Stimulated activated CD8-positive, alpha-beta memory T cell treated with anti-CD3 and anti-CD28 coated beads, Interleukin-12 subunit alpha, Interleukin-12 subunit beta, amount 100 ng/mL, for 4 hours (primary cell): ENCODE measurements at regions not wholly inside any gene's neighbourhood (a gene's known extent, or its start where the extent isn't known, plus 50 kb on each side); places are given as distances from the start of the nearest gene placed in this dataset.
"Not testable (repeated sequence)": the region's sequence is repeated elsewhere in the genome, so short reads cannot be mapped to it uniquely, and the experiment has no call there.

Source experiments
- DNase-seq: peaks from one replicate; pipeline ENCODE4 v3.0.0-alpha.2; 2020; ENCODE audit warnings: low read depth

GRCh38 chr13:80708791-80709190 is 367.9 kb upstream of the SPRY2 start:
- DNase-seq = no peak

GRCh38 chr13:80707000-80707983 is 366.4 kb upstream of the SPRY2 start:
- no peak for DNase-seq

DNA sequence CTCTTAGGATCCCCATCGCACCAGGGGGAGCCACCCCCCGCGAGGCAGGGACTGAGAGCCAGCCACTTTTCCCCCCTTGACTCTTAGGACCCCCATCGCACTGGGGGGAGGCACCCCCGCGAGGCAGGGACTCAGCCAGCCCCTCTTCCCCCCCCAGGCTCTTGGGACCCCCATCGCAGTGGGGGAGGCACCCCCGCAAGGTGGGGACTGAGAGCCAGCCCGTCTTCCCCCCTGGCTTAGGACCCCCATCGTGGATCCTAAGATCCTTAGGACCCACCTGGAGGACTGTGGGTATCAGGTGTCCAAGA is 365.2 kb upstream of the SPRY2 start:
- DNase-seq = no peak

DNA sequence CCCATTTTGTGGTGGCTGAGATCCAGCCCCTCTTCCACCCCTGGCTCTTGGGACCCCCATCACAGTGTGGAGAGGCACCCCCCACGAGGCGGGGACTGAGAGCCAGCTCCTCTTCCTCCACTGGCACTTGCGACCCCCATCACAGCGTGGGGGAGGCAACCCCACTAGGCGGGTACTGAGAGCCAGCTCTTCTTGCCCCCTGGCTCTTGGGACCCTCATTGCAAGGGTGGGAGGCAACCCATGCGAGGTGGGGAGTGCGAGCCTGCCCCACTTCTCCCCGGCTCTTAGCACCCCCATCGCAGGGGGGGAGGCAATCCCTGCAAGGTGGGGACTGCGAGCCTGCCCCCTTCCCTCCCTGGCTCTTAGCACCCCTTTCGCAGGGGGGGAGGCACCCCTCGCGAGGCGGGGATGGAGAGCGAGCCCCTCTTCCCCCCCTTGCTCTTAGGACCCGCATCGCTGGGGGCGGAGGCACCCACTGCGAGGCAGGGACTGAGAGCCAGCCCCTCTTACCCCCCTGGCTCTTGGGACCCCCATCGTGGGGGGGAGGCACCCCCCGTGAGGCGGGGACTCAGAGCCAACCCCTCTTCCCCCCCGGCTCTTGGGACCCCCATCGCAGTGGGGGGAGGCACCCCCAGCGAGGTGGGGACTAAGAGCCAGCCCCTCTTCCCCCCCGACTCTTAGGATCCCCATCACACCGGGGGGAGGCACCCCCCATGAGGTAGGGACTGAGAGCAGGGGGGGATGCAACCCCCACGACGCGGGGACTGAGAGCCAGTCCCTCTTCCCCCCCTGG is 364.6 kb upstream of the SPRY2 start:
- DNase-seq = no peak

GRCh38 chr13:80704369-80704768 is 363.4 kb upstream of the SPRY2 start:
- no peak for DNase-seq

DNA sequence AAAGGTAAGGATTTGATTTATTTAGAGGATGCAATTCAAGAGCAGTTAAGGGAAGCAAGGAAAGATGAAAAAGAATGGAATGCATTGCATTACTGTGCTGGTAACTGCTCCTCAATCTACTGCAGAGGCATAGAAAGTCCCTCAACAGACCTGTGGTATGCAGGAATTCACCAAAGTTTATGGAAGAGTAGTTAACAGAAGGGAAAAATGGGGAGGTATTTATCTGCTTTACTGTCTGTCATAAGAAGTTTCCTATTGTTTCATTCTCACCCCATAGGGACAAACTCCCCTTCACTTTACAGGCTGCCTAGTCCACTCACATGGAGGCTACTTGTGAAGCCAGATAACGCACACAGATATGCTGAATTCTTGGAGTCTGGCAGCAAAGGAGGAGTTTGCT is 354.9 kb upstream of the SPRY2 start:
- no peak for DNase-seq

- not testable (repeated sequence) for DNase-seq
Measured at GRCh38 chr13:80691814-80692213, 350.9 kb upstream of the SPRY2 start.

- DNase-seq = no peak
Measured at GRCh38 chr13:80690208-80690607, 349.3 kb upstream of the SPRY2 start.

DNA sequence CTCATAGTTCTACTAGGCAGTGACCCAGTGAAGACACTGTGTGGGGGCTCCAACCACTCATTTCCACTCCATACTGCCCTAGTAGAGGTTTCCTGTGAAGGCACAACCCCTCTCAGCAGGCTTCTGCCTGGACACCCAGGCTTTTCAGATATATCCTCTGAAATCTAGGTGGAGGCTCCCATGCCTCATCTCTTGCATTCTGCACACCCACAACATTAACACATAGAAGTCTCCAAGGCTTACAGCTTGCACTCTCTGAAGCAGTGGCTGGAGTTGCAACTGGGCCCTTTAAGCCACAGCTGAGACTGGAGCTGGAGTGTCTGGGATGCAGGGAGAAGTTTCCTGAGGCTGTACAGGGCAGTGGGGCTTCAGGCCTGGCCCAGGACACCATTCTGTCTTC is 347.7 kb upstream of the SPRY2 start:
- DNase-seq = no peak

GRCh38 chr13:80685942-80686341 is 345.0 kb upstream of the SPRY2 start:
- no peak for DNase-seq

DNA sequence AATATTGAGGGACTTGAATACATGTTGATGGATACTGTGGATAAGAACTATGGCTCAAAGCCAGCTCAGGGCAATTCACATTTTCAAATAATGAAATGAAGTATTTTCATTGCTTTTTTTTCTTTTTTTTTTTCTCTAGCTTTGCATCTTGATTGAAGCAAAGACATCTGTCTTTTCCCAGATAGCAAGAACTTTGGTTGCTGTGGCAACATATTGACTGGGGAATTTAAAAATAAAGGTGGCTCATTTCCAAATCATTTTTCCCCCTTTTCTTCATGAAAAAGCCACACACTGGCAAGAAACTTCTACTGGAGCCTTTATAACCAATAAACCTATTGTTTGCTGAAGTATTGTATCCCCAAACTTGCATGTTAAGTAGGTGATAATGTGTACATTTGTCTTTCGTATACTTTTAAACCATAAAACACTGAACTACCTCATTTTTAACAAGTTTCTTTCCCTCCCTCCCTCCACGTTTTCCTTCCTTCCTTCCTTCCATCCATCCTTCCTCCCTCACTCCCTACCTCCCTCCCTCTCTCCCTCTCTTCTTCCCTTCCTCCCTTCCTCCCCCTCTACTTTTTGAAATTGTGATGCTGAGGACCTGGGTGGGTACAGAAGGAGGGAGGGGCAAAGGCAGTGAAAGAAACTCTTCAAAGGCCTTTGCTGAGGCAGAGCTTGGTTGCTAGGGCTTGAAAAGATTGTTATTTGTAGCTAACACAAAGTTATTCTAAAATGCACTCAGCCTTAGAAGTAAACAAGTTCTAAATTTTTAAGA is 343.5 kb upstream of the SPRY2 start:
- no peak for DNase-seq

GRCh38 chr13:80680786-80681366 is 339.9 kb upstream of the SPRY2 start:
- DNase-seq = no peak

DNA sequence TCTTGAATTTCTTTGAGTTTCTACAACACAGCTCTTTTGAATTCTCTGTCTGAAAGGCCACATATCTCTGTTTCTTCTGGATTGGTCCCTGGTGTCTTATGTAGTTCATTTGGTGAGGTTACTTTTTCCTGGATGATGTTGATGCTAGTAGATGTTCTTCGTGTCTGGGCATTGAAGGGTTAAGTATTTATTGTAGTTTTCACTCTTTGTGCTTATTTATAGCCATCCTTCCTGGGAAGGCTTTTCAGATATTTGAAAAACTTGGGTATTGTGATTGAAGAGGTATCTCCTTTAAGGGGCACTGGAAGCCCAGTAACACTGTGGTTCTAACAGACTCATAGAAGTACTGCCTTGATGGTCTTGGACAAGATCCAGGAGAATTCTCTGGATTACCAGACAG is 338.5 kb upstream of the SPRY2 start:
- DNase-seq = no peak

DNA sequence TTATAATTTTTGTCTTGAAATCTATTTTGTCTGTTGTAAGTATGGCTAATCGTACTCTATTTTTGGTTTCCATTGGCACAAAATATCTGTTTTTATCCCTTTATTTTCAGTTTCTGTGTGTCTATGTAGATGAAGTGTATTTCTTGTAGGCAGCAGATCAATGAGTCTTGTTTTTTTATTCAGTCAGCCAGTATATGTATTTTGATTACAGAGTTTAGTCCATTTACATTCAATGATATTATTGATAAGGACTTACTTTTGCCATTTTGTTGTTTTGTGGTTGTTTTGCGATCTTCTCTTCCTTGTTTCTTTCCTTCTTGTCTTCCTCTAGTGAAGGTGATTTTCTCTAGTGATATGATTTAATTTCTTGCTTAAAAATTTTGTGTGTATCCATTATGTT is 336.3 kb upstream of the SPRY2 start:
- DNase-seq = no peak

DNA sequence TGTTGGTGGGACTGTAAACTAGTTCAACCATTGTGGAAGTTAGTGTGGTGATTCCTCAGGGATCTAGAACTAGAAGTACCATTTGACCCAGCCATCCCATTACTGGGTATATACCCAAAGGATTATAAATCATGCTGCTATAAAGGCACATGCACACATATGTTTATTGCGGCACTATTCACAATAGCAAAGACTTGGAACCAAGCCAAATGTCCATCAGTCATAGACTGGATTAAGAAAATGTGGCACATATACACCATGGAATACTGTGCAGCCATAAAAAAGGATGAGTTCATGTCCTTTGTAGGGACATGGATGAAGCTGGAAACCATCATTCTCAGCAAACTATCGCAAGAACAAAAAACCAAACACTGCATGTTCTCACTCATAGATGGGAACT is 334.5 kb upstream of the SPRY2 start:
- DNase-seq = not testable (repeated sequence)

GRCh38 chr13:80671773-80672172 is 330.8 kb upstream of the SPRY2 start:
- no peak for DNase-seq

GRCh38 chr13:80669112-80669511 is 328.2 kb upstream of the SPRY2 start:
- no peak for DNase-seq

DNA sequence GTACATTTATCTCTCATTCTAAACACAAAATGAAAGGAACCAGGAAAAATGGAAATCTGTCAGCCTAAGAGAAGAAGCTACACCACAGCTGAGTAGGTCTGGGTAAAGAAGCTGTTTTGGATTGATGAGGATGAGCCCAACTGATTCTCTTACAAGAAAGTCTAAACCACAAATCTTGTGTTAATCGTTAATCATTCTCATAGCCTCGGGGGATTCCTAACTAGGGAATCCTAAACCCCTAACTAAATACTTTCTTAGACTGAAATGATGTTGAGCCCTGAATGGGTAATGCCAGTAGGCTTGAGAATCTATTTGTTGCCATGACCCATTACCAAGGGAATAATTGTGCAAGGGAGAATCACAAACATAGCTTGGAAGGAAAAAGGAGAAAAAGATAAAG is 327.5 kb upstream of the SPRY2 start:
- DNase-seq = no peak

DNA sequence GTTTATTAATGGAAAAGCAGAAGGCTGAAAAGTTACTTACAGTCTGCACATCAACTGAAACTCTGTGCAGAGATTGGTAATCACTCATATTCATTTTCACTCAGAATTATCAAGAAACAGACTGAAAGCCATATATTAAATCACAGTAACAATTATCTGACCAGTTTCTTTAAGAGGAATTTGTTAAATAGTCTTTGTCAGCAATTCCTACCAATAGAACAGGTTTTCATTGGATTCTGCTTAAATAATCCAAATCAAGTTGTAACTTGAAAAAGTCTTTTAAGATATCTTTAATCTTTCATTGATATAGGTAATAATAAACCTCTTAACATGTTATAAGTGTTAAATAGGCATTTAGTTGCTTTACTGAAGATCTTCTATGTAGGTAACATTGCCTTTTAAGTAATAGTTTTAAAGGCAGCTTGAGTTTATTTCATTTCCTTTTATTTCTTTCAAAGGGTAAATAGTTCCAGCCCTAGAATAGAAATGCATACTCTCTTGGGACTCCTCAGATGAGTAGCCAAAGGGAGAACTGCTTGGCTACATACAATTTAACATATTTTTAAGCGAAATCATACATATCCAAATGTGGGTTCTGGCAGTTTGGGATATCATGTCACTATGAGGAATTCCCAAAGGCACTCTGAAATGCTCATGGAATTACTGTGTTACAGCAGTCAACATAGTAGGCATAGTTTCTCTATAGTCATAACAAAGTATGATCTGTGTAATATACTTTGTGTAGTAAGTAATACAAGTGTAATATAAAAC is 326.0 kb upstream of the SPRY2 start:
- no peak for DNase-seq

- no peak for DNase-seq
Measured at GRCh38 chr13:80665792-80666333, 324.9 kb upstream of the SPRY2 start.

DNA sequence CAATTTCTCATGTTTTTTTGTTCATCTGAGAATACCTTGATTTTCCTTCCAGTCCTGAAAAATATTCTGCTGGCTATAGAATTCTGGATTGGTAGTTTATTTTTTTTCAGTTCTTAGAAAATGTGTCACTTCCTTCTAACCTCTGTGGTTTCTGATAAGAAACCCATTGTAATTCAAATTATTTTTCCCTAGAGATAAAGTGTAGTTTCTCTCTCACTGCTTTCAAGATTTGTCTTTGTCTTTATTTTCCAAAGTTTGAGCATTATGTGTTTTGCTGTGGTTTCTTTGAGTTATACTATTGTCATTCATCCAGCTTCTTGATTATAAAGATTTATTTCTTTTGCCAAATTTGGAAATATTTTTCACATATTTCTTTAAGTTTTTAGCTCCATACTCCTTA is 324.0 kb upstream of the SPRY2 start:
- no peak for DNase-seq
